ENCODE measurements at regions not wholly inside any gene's neighbourhood (a gene's known extent, or its start where the extent isn't known, plus 50 kb on each side); places are given as distances from the start of the nearest gene placed in this dataset.

- TF ChIP-seq, protein P1, sequence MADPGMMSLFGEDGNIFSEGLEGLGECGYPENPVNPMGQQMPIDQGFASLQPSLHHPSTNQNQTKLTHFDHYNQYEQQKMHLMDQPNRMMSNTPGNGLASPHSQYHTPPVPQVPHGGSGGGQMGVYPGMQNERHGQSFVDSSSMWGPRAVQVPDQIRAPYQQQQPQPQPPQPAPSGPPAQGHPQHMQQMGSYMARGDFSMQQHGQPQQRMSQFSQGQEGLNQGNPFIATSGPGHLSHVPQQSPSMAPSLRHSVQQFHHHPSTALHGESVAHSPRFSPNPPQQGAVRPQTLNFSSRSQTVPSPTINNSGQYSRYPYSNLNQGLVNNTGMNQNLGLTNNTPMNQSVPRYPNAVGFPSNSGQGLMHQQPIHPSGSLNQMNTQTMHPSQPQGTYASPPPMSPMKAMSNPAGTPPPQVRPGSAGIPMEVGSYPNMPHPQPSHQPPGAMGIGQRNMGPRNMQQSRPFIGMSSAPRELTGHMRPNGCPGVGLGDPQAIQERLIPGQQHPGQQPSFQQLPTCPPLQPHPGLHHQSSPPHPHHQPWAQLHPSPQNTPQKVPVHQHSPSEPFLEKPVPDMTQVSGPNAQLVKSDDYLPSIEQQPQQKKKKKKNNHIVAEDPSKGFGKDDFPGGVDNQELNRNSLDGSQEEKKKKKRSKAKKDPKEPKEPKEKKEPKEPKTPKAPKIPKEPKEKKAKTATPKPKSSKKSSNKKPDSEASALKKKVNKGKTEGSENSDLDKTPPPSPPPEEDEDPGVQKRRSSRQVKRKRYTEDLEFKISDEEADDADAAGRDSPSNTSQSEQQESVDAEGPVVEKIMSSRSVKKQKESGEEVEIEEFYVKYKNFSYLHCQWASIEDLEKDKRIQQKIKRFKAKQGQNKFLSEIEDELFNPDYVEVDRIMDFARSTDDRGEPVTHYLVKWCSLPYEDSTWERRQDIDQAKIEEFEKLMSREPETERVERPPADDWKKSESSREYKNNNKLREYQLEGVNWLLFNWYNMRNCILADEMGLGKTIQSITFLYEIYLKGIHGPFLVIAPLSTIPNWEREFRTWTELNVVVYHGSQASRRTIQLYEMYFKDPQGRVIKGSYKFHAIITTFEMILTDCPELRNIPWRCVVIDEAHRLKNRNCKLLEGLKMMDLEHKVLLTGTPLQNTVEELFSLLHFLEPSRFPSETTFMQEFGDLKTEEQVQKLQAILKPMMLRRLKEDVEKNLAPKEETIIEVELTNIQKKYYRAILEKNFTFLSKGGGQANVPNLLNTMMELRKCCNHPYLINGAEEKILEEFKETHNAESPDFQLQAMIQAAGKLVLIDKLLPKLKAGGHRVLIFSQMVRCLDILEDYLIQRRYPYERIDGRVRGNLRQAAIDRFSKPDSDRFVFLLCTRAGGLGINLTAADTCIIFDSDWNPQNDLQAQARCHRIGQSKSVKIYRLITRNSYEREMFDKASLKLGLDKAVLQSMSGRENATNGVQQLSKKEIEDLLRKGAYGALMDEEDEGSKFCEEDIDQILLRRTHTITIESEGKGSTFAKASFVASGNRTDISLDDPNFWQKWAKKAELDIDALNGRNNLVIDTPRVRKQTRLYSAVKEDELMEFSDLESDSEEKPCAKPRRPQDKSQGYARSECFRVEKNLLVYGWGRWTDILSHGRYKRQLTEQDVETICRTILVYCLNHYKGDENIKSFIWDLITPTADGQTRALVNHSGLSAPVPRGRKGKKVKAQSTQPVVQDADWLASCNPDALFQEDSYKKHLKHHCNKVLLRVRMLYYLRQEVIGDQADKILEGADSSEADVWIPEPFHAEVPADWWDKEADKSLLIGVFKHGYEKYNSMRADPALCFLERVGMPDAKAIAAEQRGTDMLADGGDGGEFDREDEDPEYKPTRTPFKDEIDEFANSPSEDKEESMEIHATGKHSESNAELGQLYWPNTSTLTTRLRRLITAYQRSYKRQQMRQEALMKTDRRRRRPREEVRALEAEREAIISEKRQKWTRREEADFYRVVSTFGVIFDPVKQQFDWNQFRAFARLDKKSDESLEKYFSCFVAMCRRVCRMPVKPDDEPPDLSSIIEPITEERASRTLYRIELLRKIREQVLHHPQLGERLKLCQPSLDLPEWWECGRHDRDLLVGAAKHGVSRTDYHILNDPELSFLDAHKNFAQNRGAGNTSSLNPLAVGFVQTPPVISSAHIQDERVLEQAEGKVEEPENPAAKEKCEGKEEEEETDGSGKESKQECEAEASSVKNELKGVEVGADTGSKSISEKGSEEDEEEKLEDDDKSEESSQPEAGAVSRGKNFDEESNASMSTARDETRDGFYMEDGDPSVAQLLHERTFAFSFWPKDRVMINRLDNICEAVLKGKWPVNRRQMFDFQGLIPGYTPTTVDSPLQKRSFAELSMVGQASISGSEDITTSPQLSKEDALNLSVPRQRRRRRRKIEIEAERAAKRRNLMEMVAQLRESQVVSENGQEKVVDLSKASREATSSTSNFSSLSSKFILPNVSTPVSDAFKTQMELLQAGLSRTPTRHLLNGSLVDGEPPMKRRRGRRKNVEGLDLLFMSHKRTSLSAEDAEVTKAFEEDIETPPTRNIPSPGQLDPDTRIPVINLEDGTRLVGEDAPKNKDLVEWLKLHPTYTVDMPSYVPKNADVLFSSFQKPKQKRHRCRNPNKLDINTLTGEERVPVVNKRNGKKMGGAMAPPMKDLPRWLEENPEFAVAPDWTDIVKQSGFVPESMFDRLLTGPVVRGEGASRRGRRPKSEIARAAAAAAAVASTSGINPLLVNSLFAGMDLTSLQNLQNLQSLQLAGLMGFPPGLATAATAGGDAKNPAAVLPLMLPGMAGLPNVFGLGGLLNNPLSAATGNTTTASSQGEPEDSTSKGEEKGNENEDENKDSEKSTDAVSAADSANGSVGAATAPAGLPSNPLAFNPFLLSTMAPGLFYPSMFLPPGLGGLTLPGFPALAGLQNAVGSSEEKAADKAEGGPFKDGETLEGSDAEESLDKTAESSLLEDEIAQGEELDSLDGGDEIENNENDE (IDR thresholded peaks at IDR 0.05; ENCODE audit: low read depth, low read length), result no peak
- TF ChIP-seq CBX5 (IDR thresholded peaks at IDR 0.05; ENCODE audit: borderline replicate concordance, low read depth), result no peak
- TF ChIP-seq ZNF347 (CRISPR knock-in tag; IDR thresholded peaks at IDR 0.05; ENCODE audit: low read depth), result no peak
- TF ChIP-seq ATF3 (IDR thresholded peaks at IDR 0.05), result peak; percentile 97
- peak; percentile 98 for TF ChIP-seq ATF3 (CRISPR knock-in tag; conservative IDR thresholded peaks at IDR 0.05)
- no peak for TF ChIP-seq ZKSCAN1 (IDR thresholded peaks at IDR 0.05; ENCODE audit: low read depth, low read length)
- 0 out of 2 replicates have a peak, but pooled peaks have one; percentile 38 for TF ChIP-seq NR2C1 (IDR thresholded peaks at IDR 0.05)
- TF ChIP-seq NR2C1 (tag; IDR thresholded peaks at IDR 0.05), result 0 out of 2 replicates have a peak, but pooled peaks have one; percentile 27
- TF ChIP-seq ZBTB7A (IDR thresholded peaks at IDR 0.05; ENCODE audit: borderline replicate concordance, control insufficient read depth, low read depth, low read length), result no peak
- peak; percentile 44; the same call in 1 of the 2 replicates for TF ChIP-seq NFIC (IDR thresholded peaks at IDR 0.05)
- TF ChIP-seq, protein P2, sequence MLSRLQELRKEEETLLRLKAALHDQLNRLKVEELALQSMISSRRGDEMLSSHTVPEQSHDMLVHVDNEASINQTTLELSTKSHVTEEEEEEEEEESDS (CRISPR knock-in tag; IDR thresholded peaks at IDR 0.05), result no peak
- TF ChIP-seq MAX (CRISPR knock-in tag; IDR thresholded peaks at IDR 0.05), result no peak
- TF ChIP-seq, protein P3, sequence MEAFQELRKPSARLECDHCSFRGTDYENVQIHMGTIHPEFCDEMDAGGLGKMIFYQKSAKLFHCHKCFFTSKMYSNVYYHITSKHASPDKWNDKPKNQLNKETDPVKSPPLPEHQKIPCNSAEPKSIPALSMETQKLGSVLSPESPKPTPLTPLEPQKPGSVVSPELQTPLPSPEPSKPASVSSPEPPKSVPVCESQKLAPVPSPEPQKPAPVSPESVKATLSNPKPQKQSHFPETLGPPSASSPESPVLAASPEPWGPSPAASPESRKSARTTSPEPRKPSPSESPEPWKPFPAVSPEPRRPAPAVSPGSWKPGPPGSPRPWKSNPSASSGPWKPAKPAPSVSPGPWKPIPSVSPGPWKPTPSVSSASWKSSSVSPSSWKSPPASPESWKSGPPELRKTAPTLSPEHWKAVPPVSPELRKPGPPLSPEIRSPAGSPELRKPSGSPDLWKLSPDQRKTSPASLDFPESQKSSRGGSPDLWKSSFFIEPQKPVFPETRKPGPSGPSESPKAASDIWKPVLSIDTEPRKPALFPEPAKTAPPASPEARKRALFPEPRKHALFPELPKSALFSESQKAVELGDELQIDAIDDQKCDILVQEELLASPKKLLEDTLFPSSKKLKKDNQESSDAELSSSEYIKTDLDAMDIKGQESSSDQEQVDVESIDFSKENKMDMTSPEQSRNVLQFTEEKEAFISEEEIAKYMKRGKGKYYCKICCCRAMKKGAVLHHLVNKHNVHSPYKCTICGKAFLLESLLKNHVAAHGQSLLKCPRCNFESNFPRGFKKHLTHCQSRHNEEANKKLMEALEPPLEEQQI (IDR thresholded peaks at IDR 0.05), result peak; percentile 64; the same call in 1 of the 2 replicates
- no peak for TF ChIP-seq ETS2 (tag; IDR thresholded peaks at IDR 0.05; ENCODE audit: borderline replicate concordance, poor library complexity, severe bottlenecking)
Measured at GRCh38 chr17:69857412-69857835, 217.6 kb upstream of the KCNJ16 start (continued).

Data from K562 (cell line).